Skeletal muscle tissue (tissue), 3 donors: ENCODE measurements at regions not wholly inside any gene's neighbourhood (a gene's known extent, or its start where the extent isn't known, plus 50 kb on each side); places are given as distances from the start of the nearest gene placed in this dataset.

ENCODE experiments used
- H3K27ac ChIP-seq: one replicate; pipeline ENCODE4 v1.7.0; 2013; ENCODE audit warnings: mild to moderate bottlenecking, low read depth, low read length, inconsistent platforms
- H3K27me3 ChIP-seq, 3 donors: one replicate each; pipeline ENCODE4 v1.7.0; 2013; ENCODE audit warnings: low read length in 3 of 3; ENCODE audit not compliant: control insufficient read depth in 3 of 3, insufficient read depth in 3 of 3
- H3K36me3 ChIP-seq, 3 donors: one replicate each; pipeline ENCODE4 v1.7.0; 2013; ENCODE audit warnings: low read length in 3 of 3; ENCODE audit not compliant: control insufficient read depth in 3 of 3, insufficient read depth in 3 of 3
- H3K4me1 ChIP-seq, 3 donors: one replicate each; pipeline ENCODE4 v1.7.0; 2013; ENCODE audit warnings: low read length in 3 of 3, mild to moderate bottlenecking in 3 of 3; ENCODE audit not compliant: control insufficient read depth in 3 of 3, insufficient read depth in 3 of 3
- H3K4me3 ChIP-seq, 3 donors: one replicate each; pipeline ENCODE4 v1.7.0; 2013; ENCODE audit warnings: low read length in 3 of 3
- H3K9ac ChIP-seq, 3 donors: one replicate each; pipeline ENCODE4 v1.7.0; 2013; ENCODE audit warnings: low read length in 3 of 3, mild to moderate bottlenecking in 3 of 3, moderate library complexity in 2 of 3, low read depth in 1 of 3
- H3K9me3 ChIP-seq, 3 donors: one replicate each; pipeline ENCODE4 v1.7.0; 2013; ENCODE audit warnings: low read length in 3 of 3; ENCODE audit not compliant: control insufficient read depth in 3 of 3
- donor health status: Osteomylitis.

GRCh38 chr6:22020299-22021003, 276.4 kb downstream of the PRL start:
- Histone ChIP-seq H3K27ac (no peak overlapping the region), H3K36me3 (no peaks in the 10 kb centered on the region), H3K9ac (no peak overlapping the region), H3K9me3 (peaks cover 0 to 2% (median 0%) of the 10 kb centered on the region in 3 donors), H3K4me3 (no peak overlapping the region), H3K27me3 (no peaks in the 10 kb centered on the region), H3K4me1 (peaks cover 0 to 3% (median under 1%) of the 10 kb centered on the region in 3 donors)

GRCh38 chr6:22021966-22022365, 274.9 kb downstream of the PRL start:
- no peaks in the 10 kb centered on the region for H3K36me3 ChIP-seq

GRCh38 chr6:22023937-22024336, 272.9 kb downstream of the PRL start:
- Histone ChIP-seq H3K4me3 (no peak overlapping the region), H3K27me3 (no peaks in the 10 kb centered on the region), H3K27ac (no peak overlapping the region)

More at GRCh38 chr6:22021966-22022365, 274.9 kb downstream of the PRL start:
- H3K27me3 ChIP-seq = no peaks in the 10 kb centered on the region
- peaks cover 0 to 11% (median 4%) of the 10 kb centered on the region in 3 donors for H3K4me1 ChIP-seq
- H3K9ac ChIP-seq = no peak overlapping the region
- no peak overlapping the region for H3K4me3 ChIP-seq
- peaks cover 0 to 2% (median 0%) of the 10 kb centered on the region in 3 donors for H3K9me3 ChIP-seq
- H3K27ac ChIP-seq = no peak overlapping the region

GRCh38 chr6:22024973-22025467, 271.8 kb downstream of the PRL start:
- H3K4me1 ChIP-seq = peaks cover 0 to 11% (median 4%) of the 10 kb centered on the region in 3 donors
- H3K4me3 ChIP-seq = no peak overlapping the region
- peaks cover 0 to 2% (median 0%) of the 10 kb centered on the region in 3 donors for H3K9me3 ChIP-seq
- H3K27ac ChIP-seq = no peak overlapping the region
- no peaks in the 10 kb centered on the region for H3K36me3 ChIP-seq
- no peak overlapping the region for H3K9ac ChIP-seq
- H3K27me3 ChIP-seq = no peaks in the 10 kb centered on the region

More at GRCh38 chr6:22023937-22024336, 272.9 kb downstream of the PRL start:
- Histone ChIP-seq H3K9ac (no peak overlapping the region), H3K9me3 (peaks cover 0 to 2% (median 0%) of the 10 kb centered on the region in 3 donors), H3K4me1 (peaks cover 0 to 11% (median 4%) of the 10 kb centered on the region in 3 donors), H3K36me3 (no peaks in the 10 kb centered on the region)

- H3K27me3 ChIP-seq = no peaks in the 10 kb centered on the region
- H3K36me3 ChIP-seq = no peaks in the 10 kb centered on the region
- H3K4me1 ChIP-seq = peaks cover 0 to 11% (median 4%) of the 10 kb centered on the region in 3 donors
- H3K27ac ChIP-seq = peak overlapping the region; percentile 7
- no peak overlapping the region for H3K4me3 ChIP-seq
- no peak overlapping the region for H3K9ac ChIP-seq
- peaks cover 0 to 2% (median 0%) of the 10 kb centered on the region in 3 donors for H3K9me3 ChIP-seq
These were observed 271.2 kb downstream of the PRL start for GRCh38 chr6:22025468-22026163.

- Histone ChIP-seq H3K4me1 (peaks cover 0 to 11% (median 4%) of the 10 kb centered on the region in 3 donors), H3K9ac (no peak overlapping the region), H3K27ac (no peak overlapping the region)
These were observed 270.6 kb downstream of the PRL start for GRCh38 chr6:22026164-22026678.

GRCh38 chr6:22027040-22027725, 269.7 kb downstream of the PRL start:
- H3K4me3 ChIP-seq = no peak overlapping the region
- H3K27ac ChIP-seq = no peak overlapping the region
- H3K36me3 ChIP-seq = no peaks in the 10 kb centered on the region
- no peaks in the 10 kb centered on the region for H3K27me3 ChIP-seq
- H3K9ac ChIP-seq = no peak overlapping the region
- peaks cover 0 to 11% (median 4%) of the 10 kb centered on the region in 3 donors for H3K4me1 ChIP-seq
- H3K9me3 ChIP-seq = no peaks in the 10 kb centered on the region

More at GRCh38 chr6:22026164-22026678, 270.6 kb downstream of the PRL start:
- no peaks in the 10 kb centered on the region for H3K36me3 ChIP-seq
- H3K4me3 ChIP-seq = no peak overlapping the region
- H3K9me3 ChIP-seq = peaks cover 0 to 2% (median 0%) of the 10 kb centered on the region in 3 donors
- H3K27me3 ChIP-seq = no peaks in the 10 kb centered on the region

- Histone ChIP-seq H3K9me3 (no peaks in the 10 kb centered on the region), H3K27ac (no peak overlapping the region), H3K4me3 (no peak overlapping the region), H3K36me3 (no peaks in the 10 kb centered on the region), H3K9ac (no peak overlapping the region), H3K27me3 (no peaks in the 10 kb centered on the region), H3K4me1 (peaks cover 0 to 11% (median 4%) of the 10 kb centered on the region in 3 donors)
These were observed 268.3 kb downstream of the PRL start for GRCh38 chr6:22028403-22029090.

- Histone ChIP-seq H3K9ac (no peak overlapping the region), H3K4me1 (peaks cover 0 to 11% (median 4%) of the 10 kb centered on the region in 3 donors), H3K36me3 (no peaks in the 10 kb centered on the region), H3K9me3 (no peaks in the 10 kb centered on the region), H3K27ac (no peak overlapping the region), H3K4me3 (no peak overlapping the region), H3K27me3 (no peaks in the 10 kb centered on the region)
These were observed 267.7 kb downstream of the PRL start for GRCh38 chr6:22029171-22029570.
